ENCODE measurements at regions not wholly inside any gene's neighbourhood (a gene's known extent, or its start where the extent isn't known, plus 50 kb on each side); places are given as distances from the start of the nearest gene placed in this dataset.
A peak's percentile ranks its signal among the peaks of the same experiment; 100 is the strongest.

DNA sequence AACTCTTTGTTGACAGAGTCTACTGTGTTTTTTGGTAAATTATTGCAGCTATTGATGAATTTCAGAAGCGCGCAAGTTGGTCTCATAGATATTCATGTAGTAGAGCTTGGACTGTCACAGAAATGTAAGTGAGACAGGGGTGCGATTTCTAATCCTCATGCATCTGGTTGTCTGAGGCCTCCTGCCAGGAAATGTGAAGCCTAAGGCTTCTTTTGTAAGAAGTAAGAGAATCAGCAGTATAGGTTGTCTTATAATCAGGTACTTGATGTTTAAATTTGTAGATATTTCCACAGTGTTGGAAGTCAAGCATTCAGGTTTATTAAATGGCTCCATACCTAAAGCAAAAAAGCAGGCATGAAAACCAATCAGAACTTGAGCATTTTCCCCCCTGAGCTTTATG, 332.9 kb upstream of the FMN2 start:
- Histone ChIP-seq H3K18ac (ENCODE audit: low read length) (no peak overlapping the region), H3K4ac (ENCODE audit: low read depth, low read length) (no peak overlapping the region), H3K9me3 (ENCODE audit: insufficient read depth, low read depth, low read length) (no peaks in the 10 kb centered on the region)

DNA sequence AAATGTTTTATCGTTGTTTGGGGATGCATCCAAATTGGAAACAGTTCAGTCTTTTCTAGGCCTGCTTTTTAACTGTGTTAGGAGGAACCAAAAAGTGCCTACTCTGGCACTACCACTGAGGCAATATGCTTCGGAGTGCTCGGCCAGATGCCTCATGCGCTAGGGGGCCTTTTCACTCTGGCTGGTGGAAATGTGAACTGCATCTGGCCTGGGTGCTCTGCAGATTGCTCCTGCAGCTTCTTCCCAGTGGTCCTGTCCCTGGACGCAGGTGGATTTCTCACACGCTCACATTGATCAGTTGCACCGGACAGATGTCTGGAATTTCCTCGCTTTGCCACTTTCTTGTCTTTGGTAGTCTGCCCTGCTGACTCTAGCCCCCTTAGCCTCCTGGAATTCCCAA, 330.2 kb upstream of the FMN2 start:
- Histone ChIP-seq H4K91ac (ENCODE audit: low read depth, low read length) (no peak overlapping the region), H3K27me3 (ENCODE audit: insufficient read depth, low read length) (no peaks in the 10 kb centered on the region), H4K12ac (ENCODE audit: low read depth, low read length) (no peak overlapping the region), H3K79me2 (ENCODE audit: control insufficient read depth, insufficient read depth, low read length, poor library complexity) (no peaks in the 10 kb centered on the region), H3K4me1 (ENCODE audit: control insufficient read depth in 1 of 2, insufficient read depth in 2 of 2, low read length in 2 of 2) (no peaks in the 10 kb centered on the region), H3K18ac (ENCODE audit: low read length) (no peak overlapping the region), H4K8ac (ENCODE audit: low read depth, low read length) (no peak overlapping the region), H3K9ac (ENCODE audit: low read length) (no peak overlapping the region), H2BK120ac (ENCODE audit: insufficient read depth, low read length, poor library complexity) (no peak overlapping the region), H3K23ac (ENCODE audit: low read length) (no peak overlapping the region), H3K9me3 (ENCODE audit: insufficient read depth, low read depth, low read length) (no peaks in the 10 kb centered on the region), H3K14ac (ENCODE audit: low read length) (no peak overlapping the region), H3K36me3 (ENCODE audit: control insufficient read depth in 1 of 2, insufficient read depth in 2 of 2, low read length in 2 of 2) (no peaks in the 10 kb centered on the region), H3K4ac (ENCODE audit: low read depth, low read length) (no peak overlapping the region), H2BK12ac (ENCODE audit: low read length) (no peak overlapping the region), H3K27ac (ENCODE audit: low read depth, low read length) (no peak overlapping the region), H2BK5ac (ENCODE audit: low read depth, low read length, poor library complexity) (no peak overlapping the region), H2AFZ (ENCODE audit: insufficient read depth, low read length, poor library complexity) (no peak overlapping the region), H3K79me1 (ENCODE audit: low read length) (no peaks in the 10 kb centered on the region), H3K4me3 (ENCODE audit: low read depth, low read length) (no peak overlapping the region), H2AK5ac (ENCODE audit: low read length) (no peak overlapping the region), H3K4me2 (ENCODE audit: low read length) (no peak overlapping the region)
- no peak for DNase-seq
- WGBS (ENCODE audit: extremely low coverage, insufficient coverage, insufficient read length): no CpG with 5 or more reads among the region's 8 CpGs

More for the DNA sequence above, 332.9 kb upstream of the FMN2 start:
- H3K4me3 ChIP-seq (ENCODE audit: low read depth, low read length): no peak overlapping the region
- H4K91ac ChIP-seq (ENCODE audit: low read depth, low read length): no peak overlapping the region
- no peak overlapping the region for H4K12ac ChIP-seq (ENCODE audit: low read depth, low read length)
- H3K14ac ChIP-seq (ENCODE audit: low read length): no peak overlapping the region
- H3K9ac ChIP-seq (ENCODE audit: low read length): no peak overlapping the region
- H2BK5ac ChIP-seq (ENCODE audit: low read depth, low read length, poor library complexity): no peak overlapping the region
- DNase-seq: no peak
- no peaks in the 10 kb centered on the region for H3K79me1 ChIP-seq (ENCODE audit: low read length)
- H2BK120ac ChIP-seq (ENCODE audit: insufficient read depth, low read length, poor library complexity): no peak overlapping the region
- H3K79me2 ChIP-seq (ENCODE audit: control insufficient read depth, insufficient read depth, low read length, poor library complexity): no peaks in the 10 kb centered on the region
- H3K27me3 ChIP-seq (ENCODE audit: insufficient read depth, low read length): no peaks in the 10 kb centered on the region
- H2BK12ac ChIP-seq (ENCODE audit: low read length): no peak overlapping the region
- no peak overlapping the region for H2AK5ac ChIP-seq (ENCODE audit: low read length)
- H3K4me2 ChIP-seq (ENCODE audit: low read length): no peak overlapping the region
- no peaks in the 10 kb centered on the region for H3K36me3 ChIP-seq (ENCODE audit: control insufficient read depth in 1 of 2, insufficient read depth in 2 of 2, low read length in 2 of 2)
- no peak overlapping the region for H4K8ac ChIP-seq (ENCODE audit: low read depth, low read length)
- H3K27ac ChIP-seq (ENCODE audit: low read depth, low read length): no peak overlapping the region
- H3K23ac ChIP-seq (ENCODE audit: low read length): no peak overlapping the region
- H3K4me1 ChIP-seq (ENCODE audit: control insufficient read depth in 1 of 2, insufficient read depth in 2 of 2, low read length in 2 of 2): no peaks in the 10 kb centered on the region
- H2AFZ ChIP-seq (ENCODE audit: insufficient read depth, low read length, poor library complexity): no peak overlapping the region
- WGBS (ENCODE audit: extremely low coverage, insufficient coverage, insufficient read length): no CpG with 5 or more reads among the region's 3 CpGs

DNA sequence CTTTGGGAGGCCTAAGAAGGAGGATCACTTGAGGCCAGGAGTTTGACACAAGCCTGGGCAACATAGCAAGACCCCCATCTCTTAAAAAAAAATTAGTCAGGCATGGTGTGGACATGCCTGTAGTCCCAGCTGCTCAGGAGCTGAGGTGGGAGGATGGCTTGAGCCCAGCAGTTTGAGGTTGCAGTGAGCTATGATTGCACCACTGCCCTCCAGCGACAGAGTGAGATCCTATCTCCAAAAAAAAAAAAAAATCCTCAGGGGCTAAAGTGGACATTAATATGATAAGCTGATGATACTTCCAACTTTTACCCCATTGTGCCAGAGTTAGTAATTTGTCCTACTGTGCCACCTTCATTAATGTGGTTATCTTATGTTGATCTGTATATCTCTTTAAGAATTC, 327.8 kb upstream of the FMN2 start:
- Histone ChIP-seq H3K4me1 (ENCODE audit: control insufficient read depth in 1 of 2, insufficient read depth in 2 of 2, low read length in 2 of 2) (no peaks in the 10 kb centered on the region), H3K79me1 (ENCODE audit: low read length) (no peaks in the 10 kb centered on the region), H2BK5ac (ENCODE audit: low read depth, low read length, poor library complexity) (no peak overlapping the region), H3K79me2 (ENCODE audit: control insufficient read depth, insufficient read depth, low read length, poor library complexity) (no peaks in the 10 kb centered on the region), H3K9ac (ENCODE audit: low read length) (no peak overlapping the region), H2BK120ac (ENCODE audit: insufficient read depth, low read length, poor library complexity) (no peak overlapping the region), H2BK12ac (ENCODE audit: low read length) (no peak overlapping the region), H2AFZ (ENCODE audit: insufficient read depth, low read length, poor library complexity) (no peak overlapping the region), H3K27ac (ENCODE audit: low read depth, low read length) (no peak overlapping the region), H4K8ac (ENCODE audit: low read depth, low read length) (no peak overlapping the region), H3K14ac (ENCODE audit: low read length) (no peak overlapping the region), H3K36me3 (ENCODE audit: control insufficient read depth in 1 of 2, insufficient read depth in 2 of 2, low read length in 2 of 2) (no peaks in the 10 kb centered on the region), H3K4ac (ENCODE audit: low read depth, low read length) (no peak overlapping the region), H4K91ac (ENCODE audit: low read depth, low read length) (no peak overlapping the region), H3K4me3 (ENCODE audit: low read depth, low read length) (no peak overlapping the region), H3K9me3 (ENCODE audit: insufficient read depth, low read depth, low read length) (no peaks in the 10 kb centered on the region), H3K27me3 (ENCODE audit: insufficient read depth, low read length) (no peaks in the 10 kb centered on the region), H4K12ac (ENCODE audit: low read depth, low read length) (no peak overlapping the region), H2AK5ac (ENCODE audit: low read length) (no peak overlapping the region), H3K23ac (ENCODE audit: low read length) (no peak overlapping the region), H3K4me2 (ENCODE audit: low read length) (no peak overlapping the region), H3K18ac (ENCODE audit: low read length) (no peak overlapping the region)
- no CpG with 5 or more reads among the region's 1 CpG for WGBS (ENCODE audit: extremely low coverage, insufficient coverage, insufficient read length)
- DNase-seq: peak in 1 of 2 donors; percentile 40

DNA sequence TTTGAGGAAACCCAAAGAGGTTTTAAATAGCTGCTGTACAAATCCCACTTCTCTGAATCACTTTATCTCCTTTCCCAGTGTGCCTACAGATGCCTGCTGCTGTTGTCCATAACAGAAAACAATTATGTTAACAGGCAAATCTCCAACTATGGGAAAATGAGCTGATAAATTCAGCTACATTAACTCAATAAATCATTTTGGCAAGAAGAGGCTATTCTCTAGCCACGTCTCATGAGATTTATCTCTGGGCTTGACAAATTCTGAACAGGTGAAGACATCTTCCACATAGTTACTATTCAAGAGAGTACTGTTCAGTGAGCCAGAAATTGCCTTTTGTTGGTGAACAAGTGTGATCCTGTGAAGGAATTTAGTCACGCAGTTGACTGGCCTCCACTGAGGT, 327.1 kb upstream of the FMN2 start:
- Histone ChIP-seq H3K9ac (ENCODE audit: low read length) (no peak overlapping the region), H4K91ac (ENCODE audit: low read depth, low read length) (no peak overlapping the region), H3K79me2 (ENCODE audit: control insufficient read depth, insufficient read depth, low read length, poor library complexity) (no peaks in the 10 kb centered on the region), H3K27ac (ENCODE audit: low read depth, low read length) (no peak overlapping the region), H3K4me2 (ENCODE audit: low read length) (no peak overlapping the region), H3K79me1 (ENCODE audit: low read length) (no peaks in the 10 kb centered on the region), H3K4ac (ENCODE audit: low read depth, low read length) (no peak overlapping the region), H3K4me3 (ENCODE audit: low read depth, low read length) (no peak overlapping the region), H3K9me3 (ENCODE audit: insufficient read depth, low read depth, low read length) (no peaks in the 10 kb centered on the region), H3K14ac (ENCODE audit: low read length) (no peak overlapping the region), H4K12ac (ENCODE audit: low read depth, low read length) (no peak overlapping the region), H3K18ac (ENCODE audit: low read length) (no peak overlapping the region), H2AK5ac (ENCODE audit: low read length) (no peak overlapping the region), H2BK5ac (ENCODE audit: low read depth, low read length, poor library complexity) (no peak overlapping the region), H2AFZ (ENCODE audit: insufficient read depth, low read length, poor library complexity) (no peak overlapping the region), H3K4me1 (ENCODE audit: control insufficient read depth in 1 of 2, insufficient read depth in 2 of 2, low read length in 2 of 2) (no peaks in the 10 kb centered on the region), H3K27me3 (ENCODE audit: insufficient read depth, low read length) (no peaks in the 10 kb centered on the region), H4K8ac (ENCODE audit: low read depth, low read length) (no peak overlapping the region), H3K36me3 (ENCODE audit: control insufficient read depth in 1 of 2, insufficient read depth in 2 of 2, low read length in 2 of 2) (no peaks in the 10 kb centered on the region), H3K23ac (ENCODE audit: low read length) (no peak overlapping the region), H2BK120ac (ENCODE audit: insufficient read depth, low read length, poor library complexity) (no peak overlapping the region), H2BK12ac (ENCODE audit: low read length) (no peak overlapping the region)
- WGBS (ENCODE audit: extremely low coverage, insufficient coverage, insufficient read length): no CpG with 5 or more reads among the region's 2 CpGs
- no peak for DNase-seq

All from trophoblast cell (in vitro differentiated cells and primary cell).